GM18498 (cell line): ENCODE measurements at regions not wholly inside any gene's neighbourhood (a gene's known extent, or its start where the extent isn't known, plus 50 kb on each side); places are given as distances from the start of the nearest gene placed in this dataset.

Source experiments
- ATAC-seq: cut with Tn5 transposase; IDR thresholded peaks from one replicate; pipeline ENCODE4 v1.9.1; 2021; ENCODE audit warnings: mild to moderate bottlenecking, moderate library complexity; ENCODE audit not compliant: unreplicated experiment

GRCh38 chr3:195003893-195004289, 267.1 kb downstream of the XXYLT1 start:
- no peak for ATAC-seq

GRCh38 chr3:195004512-195005250, 266.3 kb downstream of the XXYLT1 start:
- ATAC-seq, result no peak

GRCh38 chr3:195005251-195005620, 265.7 kb downstream of the XXYLT1 start:
- no peak for ATAC-seq

- ATAC-seq, result no peak
Measured at GRCh38 chr3:195005759-195006510, 265.0 kb downstream of the XXYLT1 start.

- ATAC-seq, result no peak
Measured at GRCh38 chr3:195007151-195007550, 263.8 kb downstream of the XXYLT1 start.

GRCh38 chr3:195007766-195008165, 263.2 kb downstream of the XXYLT1 start:
- ATAC-seq, result no peak

- ATAC-seq, result no peak
Measured at GRCh38 chr3:195008816-195009215, 262.1 kb downstream of the XXYLT1 start.

- ATAC-seq, result no peak
Measured at GRCh38 chr3:195009616-195010015, 261.3 kb downstream of the XXYLT1 start.

- ATAC-seq, result no peak
Measured at GRCh38 chr3:195010551-195011100, 260.3 kb downstream of the XXYLT1 start.

GRCh38 chr3:195011231-195011834, 259.6 kb downstream of the XXYLT1 start:
- ATAC-seq, result no peak

- ATAC-seq, result no peak
Measured at GRCh38 chr3:195012100-195012499, 258.9 kb downstream of the XXYLT1 start.

GRCh38 chr3:195012571-195012970, 258.4 kb downstream of the XXYLT1 start:
- ATAC-seq, result no peak

GRCh38 chr3:195013411-195014361, 257.3 kb downstream of the XXYLT1 start:
- ATAC-seq, result no peak

GRCh38 chr3:195015021-195015420, 255.9 kb downstream of the XXYLT1 start:
- ATAC-seq, result no peak

- no peak for ATAC-seq
Measured at GRCh38 chr3:195017151-195017550, 253.8 kb downstream of the XXYLT1 start.
